Neural cell (in vitro differentiated cells): ENCODE measurements at regions not wholly inside any gene's neighbourhood (a gene's known extent, or its start where the extent isn't known, plus 50 kb on each side); places are given as distances from the start of the nearest gene placed in this dataset.

Experiments
- H2AFZ ChIP-seq: fragments of 200-600, 300-800 bp; sonication (generic), shearing (Covaris generic); 2 replicates; pipeline ENCODE4 v1.6.0; 2014; ENCODE audit warnings: low read depth, mild to moderate bottlenecking, antibody characterized with exemption, low read length, moderate library complexity
- H3F3A ChIP-seq: fragments of 200-600 bp; shearing (Covaris generic); 2 replicates; pipeline ENCODE4 v1.6.1; 2016; ENCODE audit warnings: mild to moderate bottlenecking, moderate library complexity, mixed read lengths, antibody characterized with exemption, low read length; ENCODE audit not compliant: insufficient read depth, poor library complexity, severe bottlenecking
- H3K27ac ChIP-seq: fragments of 200-600, 300-800 bp; sonication (generic), shearing (Covaris generic); 2 replicates; pipeline ENCODE4 v1.5.1; 2014; ENCODE audit warnings: mild to moderate bottlenecking, low read length, moderate library complexity
- H3K27me3 ChIP-seq: fragments of 300-800, 200-600 bp; sonication (generic), shearing (Covaris generic); 2 replicates; pipeline ENCODE4 v1.6.0; 2014; ENCODE audit warnings: mild to moderate bottlenecking, low read depth, low read length, moderate library complexity; ENCODE audit not compliant: insufficient read depth
- H3K36me3 ChIP-seq: fragments of 300-800, 200-600 bp; sonication (generic), shearing (Covaris generic); 2 replicates; pipeline ENCODE4 v1.5.1; 2014; ENCODE audit warnings: mild to moderate bottlenecking, antibody characterized with exemption, low read length, moderate library complexity; ENCODE audit not compliant: insufficient read depth
- H3K4me2 ChIP-seq: fragments of 300-800, 200-600 bp; sonication (generic), shearing (Covaris generic); 2 replicates; pipeline ENCODE4 v1.6.0; 2014; ENCODE audit warnings: mild to moderate bottlenecking, low read length
- H3K4me3 ChIP-seq: fragments of 300-800, 200-600 bp; sonication (generic), shearing (Covaris generic); 2 replicates; pipeline ENCODE4 v1.5.1; 2014; ENCODE audit warnings: mild to moderate bottlenecking, low read length, moderate library complexity
- H3K79me2 ChIP-seq: fragments of 200-600 bp; shearing (Covaris generic); replicated peaks from 2 replicates; pipeline ENCODE4 v1.6.0; 2014; ENCODE audit warnings: mild to moderate bottlenecking, low read length, moderate library complexity; ENCODE audit not compliant: insufficient read depth
- H3K9ac ChIP-seq: fragments of 300-800, 200-600 bp; sonication (generic), shearing (Covaris generic); 2 replicates; pipeline ENCODE4 v1.6.1; 2016; ENCODE audit warnings: mild to moderate bottlenecking, low read length, mixed read lengths
- H3K9me2 ChIP-seq: fragments of 200-600 bp; shearing (Covaris generic); 2 replicates; pipeline ENCODE4 v1.6.1; 2016; ENCODE audit warnings: mild to moderate bottlenecking, low read length, mixed read lengths; ENCODE audit not compliant: insufficient read depth
- H3K9me3 ChIP-seq: fragments of 200-600, 300-800 bp; sonication (generic), shearing (Covaris generic); 2 replicates; pipeline ENCODE4 v1.6.1; 2016; ENCODE audit warnings: mild to moderate bottlenecking, mixed run types, low read length, moderate library complexity, mixed read lengths
- H4K20me1 ChIP-seq: fragments of 200-600 bp; shearing (Covaris generic); 2 replicates; pipeline ENCODE4 v1.6.1; 2016; ENCODE audit warnings: mild to moderate bottlenecking, mixed run types; ENCODE audit not compliant: insufficient read depth
- CTCF ChIP-seq: fragments of 450-650 bp; IDR thresholded peaks from 2 replicates; pipeline ENCODE4 v1.5.1; 2014; ENCODE audit warnings: antibody characterized with exemption, mild to moderate bottlenecking, moderate library complexity; ENCODE audit not compliant: poor library complexity, severe bottlenecking
- EP300 ChIP-seq: fragments of 450-650 bp; conservative IDR thresholded peaks from 2 replicates; pipeline ENCODE4 v1.6.1; 2014; ENCODE audit warnings: antibody characterized with exemption, mild to moderate bottlenecking, moderate library complexity; ENCODE audit not compliant: poor library complexity, severe bottlenecking
- EZH2 ChIP-seq: fragments of 200-600, 300-800 bp; shearing (Covaris generic), sonication (generic); IDR thresholded peaks from 2 replicates; pipeline ENCODE4 v1.6.1; 2014; ENCODE audit warnings: antibody characterized with exemption, low read length, borderline replicate concordance, mild to moderate bottlenecking; ENCODE audit not compliant: insufficient read depth, poor library complexity, severe bottlenecking
- MXI1 ChIP-seq: fragments of 450-650 bp; conservative IDR thresholded peaks from 2 replicates; pipeline ENCODE4 v1.6.1; 2014; ENCODE audit warnings: antibody characterized with exemption, mild to moderate bottlenecking; ENCODE audit not compliant: poor library complexity, severe bottlenecking
- POLR2AphosphoS5 ChIP-seq: IDR thresholded peaks from 2 replicates; pipeline ENCODE4 v1.6.1; 2012
- RAD21 ChIP-seq: fragments of 450-650 bp; conservative IDR thresholded peaks from 2 replicates; pipeline ENCODE4 v1.6.1; 2014; ENCODE audit warnings: antibody characterized with exemption, mild to moderate bottlenecking, moderate library complexity
- REST ChIP-seq: IDR thresholded peaks from 2 replicates; pipeline ENCODE4 v1.6.1; 2012; ENCODE audit warnings: borderline replicate concordance
- SMC3 ChIP-seq: fragments of 450-650 bp; conservative IDR thresholded peaks from 2 replicates; pipeline ENCODE4 v1.6.1; 2014; ENCODE audit warnings: antibody characterized with exemption, mild to moderate bottlenecking, moderate library complexity; ENCODE audit not compliant: poor library complexity
- TAF1 ChIP-seq: IDR thresholded peaks from 2 replicates; pipeline ENCODE4 v1.6.1; 2012; ENCODE audit warnings: low read depth

DNA sequence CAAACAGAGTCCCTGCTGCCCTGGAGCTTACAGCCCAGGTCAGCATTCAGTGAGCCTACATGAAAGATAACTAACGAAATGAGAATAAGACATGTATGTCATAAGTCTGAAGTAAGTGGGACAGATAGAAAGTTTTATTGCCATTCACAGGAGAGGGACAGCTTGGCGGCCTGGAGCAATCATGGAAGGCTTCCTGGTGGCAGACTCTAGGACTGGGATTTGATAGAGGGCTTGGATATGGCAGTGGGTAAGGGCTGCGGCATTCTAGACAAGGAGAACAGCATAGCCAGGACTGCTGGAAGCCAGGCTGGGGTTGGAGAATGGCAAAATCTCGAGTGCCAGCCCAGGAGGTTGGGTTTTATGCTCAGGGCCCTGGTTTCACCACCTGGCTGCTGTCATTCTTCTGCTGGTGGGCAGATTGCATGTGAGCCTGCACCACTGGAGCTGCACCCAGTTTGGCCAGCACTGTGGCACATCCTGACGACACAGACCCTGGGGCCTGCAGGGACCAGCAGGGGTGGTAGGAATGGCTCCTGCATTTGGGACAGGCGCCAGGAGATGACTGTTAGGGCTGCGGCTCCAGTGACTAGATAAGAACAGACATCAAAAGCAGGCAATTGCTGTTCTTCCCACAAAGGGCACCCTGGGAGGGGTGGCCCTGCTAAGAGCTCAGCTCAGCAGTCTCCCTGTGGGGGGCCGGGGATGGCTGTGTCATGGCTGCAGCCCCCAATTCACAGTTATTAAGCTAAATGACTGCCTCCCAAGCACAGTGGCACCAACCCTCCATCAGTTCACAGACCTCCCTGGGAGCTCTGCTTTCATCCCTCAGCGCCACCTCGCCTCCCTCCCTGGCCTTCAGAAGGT lies 161.1 kb downstream of the RPS24 start:
- H3K4me2 ChIP-seq, result no peak overlapping the region

More for the DNA sequence above, 161.1 kb downstream of the RPS24 start:
- Histone ChIP-seq H3K9me3 (no peaks in the 10 kb centered on the region), H2AFZ (no peak overlapping the region), H3K27me3 (no peaks in the 10 kb centered on the region), H3K79me2 (no peaks in the 10 kb centered on the region), H3K9ac (peak overlapping the region; percentile 26), H4K20me1 (no peaks in the 10 kb centered on the region), H3K9me2 (no peaks in the 10 kb centered on the region), H3K36me3 (no peaks in the 10 kb centered on the region), H3F3A (no peaks in the 10 kb centered on the region), H3K4me3 (peak overlapping the region; percentile 9), H3K27ac (peak overlapping the region; percentile 30)
- peak; percentile 48 for TF ChIP-seq POLR2AphosphoS5
- TF ChIP-seq TAF1, result no peak
- TF ChIP-seq EP300, result peak; percentile 11
- no peak for TF ChIP-seq RAD21
- no peak for TF ChIP-seq SMC3
- no peak for TF ChIP-seq REST
- TF ChIP-seq MXI1, result no peak
- no peak for TF ChIP-seq CTCF
- no peak for TF ChIP-seq EZH2
